ENCODE measurements at regions not wholly inside any gene's neighbourhood (a gene's known extent, or its start where the extent isn't known, plus 50 kb on each side); places are given as distances from the start of the nearest gene placed in this dataset.

- H3K27me3 ChIP-seq = no peaks in the 10 kb centered on the region
- no peaks in the 10 kb centered on the region for H3K36me3 ChIP-seq
- intact Hi-C loops (cut with DNase I) = no loop called here
- H3K27ac ChIP-seq = no peak overlapping the region
- ATAC-seq = no peak
- no peak for TF ChIP-seq CTCF (IDR thresholded peaks at IDR 0.05)
- WGBS, 2 donors = 94 to 97% methylated on average over 3 of the region's 3 CpGs
- H3K4me3 ChIP-seq = no peak overlapping the region
- H3K4me1 ChIP-seq = peaks cover 0 to 4% (median 0%) of the 10 kb centered on the region in 9 donors
- no peak for DNase-seq
- H3K9me3 ChIP-seq = no peaks in the 10 kb centered on the region
These were observed 173.2 kb upstream of the HMGA2 start for GRCh38 chr12:65651060-65651459.

GRCh38 chr12:65653321-65653720, 171.0 kb upstream of the HMGA2 start:
- no peak for ATAC-seq
- intact Hi-C loops (cut with DNase I) = no loop called here

DNA sequence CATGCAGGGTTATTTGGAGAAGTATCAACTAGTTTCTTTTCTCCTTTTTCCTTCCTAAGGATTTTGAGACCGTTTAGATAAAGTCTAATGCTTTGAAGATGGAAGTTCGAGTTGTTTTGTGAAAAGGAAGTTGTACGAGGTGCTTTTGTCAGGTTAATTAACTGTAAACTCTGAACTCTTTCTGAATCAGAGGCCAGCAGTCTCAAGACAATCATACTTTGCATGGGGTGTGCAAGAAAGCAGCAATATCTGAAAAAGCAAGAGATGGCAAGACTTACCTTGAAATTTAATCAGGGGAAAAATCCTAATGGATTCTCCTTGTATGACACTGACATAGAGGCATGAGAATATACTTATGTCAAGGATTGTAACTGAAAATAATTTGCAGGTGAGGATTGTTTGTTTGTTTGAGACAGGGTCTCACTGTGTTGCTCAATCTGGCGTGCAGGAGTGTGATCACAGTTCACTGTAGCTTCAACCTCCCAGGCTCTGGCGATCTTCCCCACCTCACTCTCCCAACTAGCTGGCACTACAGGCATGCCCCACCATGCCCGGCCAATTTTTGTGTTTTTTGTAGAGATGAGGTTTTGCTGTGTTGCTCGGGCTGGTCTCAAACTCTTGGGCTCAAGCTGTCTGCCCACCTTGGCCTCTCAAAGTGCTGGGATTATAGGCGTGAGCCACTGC, 170.2 kb upstream of the HMGA2 start:
- H3K27ac ChIP-seq = no peak overlapping the region
- no peak for DNase-seq
- WGBS, 2 donors = 83 to 84% methylated on average over 8 of the region's 8 CpGs
- no peaks in the 10 kb centered on the region for H3K27me3 ChIP-seq
- intact Hi-C loops (cut with DNase I) = no loop called here
- H3K9me3 ChIP-seq = no peaks in the 10 kb centered on the region
- H3K4me3 ChIP-seq = no peak overlapping the region
- no peaks in the 10 kb centered on the region for H3K36me3 ChIP-seq
- peaks cover 0 to 13% (median 0%) of the 10 kb centered on the region in 9 donors for H3K4me1 ChIP-seq
- no peak for ATAC-seq
- TF ChIP-seq CTCF (IDR thresholded peaks at IDR 0.05) = no peak

More at GRCh38 chr12:65653321-65653720, 171.0 kb upstream of the HMGA2 start:
- peaks cover 0 to 13% (median 0%) of the 10 kb centered on the region in 9 donors for H3K4me1 ChIP-seq
- H3K9me3 ChIP-seq = no peaks in the 10 kb centered on the region
- no peak for DNase-seq
- no peak for TF ChIP-seq CTCF (IDR thresholded peaks at IDR 0.05)
- H3K27me3 ChIP-seq = no peaks in the 10 kb centered on the region
- H3K4me3 ChIP-seq = no peak overlapping the region
- WGBS, 2 donors = 83 to 86% methylated on average over 2 of the region's 2 CpGs
- H3K27ac ChIP-seq = no peak overlapping the region
- H3K36me3 ChIP-seq = no peaks in the 10 kb centered on the region

- Histone ChIP-seq H3K4me3 (no peak overlapping the region), H3K36me3 (no peaks in the 10 kb centered on the region), H3K4me1 (peaks cover 0 to 9% (median 0%) of the 10 kb centered on the region in 9 donors), H3K27ac (no peak overlapping the region), H3K9me3 (no peaks in the 10 kb centered on the region), H3K27me3 (peaks cover 0 to 3% (median 0%) of the 10 kb centered on the region in 7 donors)
- 84 to 92% methylated on average over 7 of the region's 7 CpGs for WGBS, 2 donors
- ATAC-seq (no peak), DNase-seq (no peak)
- TF ChIP-seq CTCF (IDR thresholded peaks at IDR 0.05) = no peak
- intact Hi-C loops (cut with DNase I) = no loop called here
These were observed 169.2 kb upstream of the HMGA2 start for GRCh38 chr12:65655074-65655493.

Data from heart right ventricle (tissue), 16 donors.